K562 (cell line): ENCODE measurements at regions not wholly inside any gene's neighbourhood (a gene's known extent, or its start where the extent isn't known, plus 50 kb on each side); places are given as distances from the start of the nearest gene placed in this dataset.
"Not testable (repeated sequence)": the region's sequence is repeated elsewhere in the genome, so short reads cannot be mapped to it uniquely, and the experiment has no call there.

Experiments used
- ATAC-seq: fragments of 200-7000 bp; cut with Tn5 transposase; 3 replicates; pipeline ENCODE4 v1.9.1; 2020; ENCODE audit warnings: moderate library complexity
- BruUV-seq: library from RNA; stranded (reverse); fragments of 400-500 nt; replicated peaks from 2 replicates; lab custom pipeline; 2021; lab: Mats Ljungman, UMichigan
- CTCF ChIA-PET: fragments of 300-600 bp; formaldehyde crosslinking; extraction: SDS; loops from one replicate; lab custom pipeline; 2021; ENCODE audit warnings: low intra/inter-chr PET ratio; lab: Yijun Ruan, JAX
- POLR2A ChIA-PET: fragments of 300-600, 350-650 bp; sonication (Branson Sonifier 250); formaldehyde crosslinking; extraction: SDS; loops from one replicate; lab custom pipeline; 2021; ENCODE audit warnings: antibody characterized with exemption, inconsistent platforms; lab: Yijun Ruan, JAX
- DNase-seq, 4 experiments: peaks; one replicate each; pipeline versions ENCODE4 v3.0.0 to v3.0.0-alpha.2; 2011 to 2018; ENCODE audit warnings: low spot score in 3 of 4, mixed read lengths in 3 of 4; ENCODE audit errors: extremely low read depth in 1 of 4
- FAIRE-seq: peaks from 2 replicates; lab custom pipeline; 2011; peaks lifted over from hg19 to GRCh38; lab: Jason Lieb, UNC
- H2AFZ ChIP-seq: 2 replicates; pipeline ENCODE4 v1.6.0; 2011; ENCODE audit warnings: low read depth, low read length, control low read depth, inconsistent platforms
- H3K27ac ChIP-seq: fragments of 200-600 bp; 3 replicates; pipeline ENCODE4 v1.8.0; 2011; ENCODE audit warnings: low read depth, mild to moderate bottlenecking, control low read depth, inconsistent platforms, low read length, moderate library complexity, mixed read lengths; ENCODE audit errors: extremely low read depth
- H3K27me3 ChIP-seq, 2 experiments: fragments of 300-600 bp in 1 of 2; 2 replicates in 1 of 2; 3 replicates in 1 of 2; pipeline versions ENCODE4 v1.6.0 to v1.8.0; 2011; ENCODE audit warnings: inconsistent platforms in 2 of 2, low read length in 2 of 2, mild to moderate bottlenecking in 1 of 2, mixed read lengths in 1 of 2, moderate library complexity in 1 of 2; ENCODE audit not compliant: control insufficient read depth in 2 of 2, insufficient read depth in 2 of 2
- H3K36me3 ChIP-seq: fragments of 300-600 bp; 3 replicates; pipeline ENCODE4 v1.8.0; 2011; ENCODE audit warnings: mild to moderate bottlenecking, low read length, inconsistent platforms; ENCODE audit not compliant: control insufficient read depth, insufficient read depth
- H3K4me1 ChIP-seq, 2 experiments: fragments of 200-600 bp in 1 of 2; replicated peaks in 1 of 2; 2 replicates in 1 of 2; 3 replicates in 1 of 2; pipeline versions ENCODE4 v1.5.1 to v1.8.0; 2011; ENCODE audit warnings: inconsistent platforms in 2 of 2, low read length in 2 of 2, mild to moderate bottlenecking in 1 of 2, mixed read lengths in 1 of 2, moderate library complexity in 1 of 2; ENCODE audit not compliant: control insufficient read depth in 2 of 2, insufficient read depth in 2 of 2
- H3K4me2 ChIP-seq: 2 replicates; pipeline ENCODE4 v1.6.1; 2011; ENCODE audit warnings: low read length, control low read depth, inconsistent platforms, mixed read lengths; ENCODE audit not compliant: insufficient read depth
- H3K4me3 ChIP-seq: fragments of 200-600 bp; sonication (generic), shearing (Covaris generic); 2 replicates; pipeline ENCODE4 v1.5.1; 2016; ENCODE audit warnings: control low read depth, inconsistent platforms
- H3K79me2 ChIP-seq: fragments of 200-600 bp; 3 replicates; pipeline ENCODE4 v1.8.0; 2011; ENCODE audit warnings: low read length, inconsistent platforms; ENCODE audit not compliant: control insufficient read depth, insufficient read depth
- H3K9ac ChIP-seq, 2 experiments: 2 replicates each; pipeline versions ENCODE4 v1.6.0 to v1.6.1; 2011; ENCODE audit warnings: low read depth in 2 of 2, low read length in 2 of 2, control low read depth in 1 of 2, inconsistent platforms in 1 of 2, mild to moderate bottlenecking in 1 of 2, mixed read lengths in 1 of 2; ENCODE audit not compliant: insufficient read depth in 1 of 2
- H3K9me1 ChIP-seq: one replicate; pipeline ENCODE4 v1.6.0; 2011; ENCODE audit warnings: inconsistent platforms, mild to moderate bottlenecking, low read length, moderate library complexity; ENCODE audit not compliant: control insufficient read depth, insufficient read depth
- H3K9me3 ChIP-seq: replicated peaks from 2 replicates; pipeline ENCODE4 v1.5.1; 2011; ENCODE audit warnings: low read depth, low read length, inconsistent platforms; ENCODE audit not compliant: control insufficient read depth, insufficient read depth
- H4K20me1 ChIP-seq: replicated peaks from 2 replicates; pipeline ENCODE4 v1.6.1; 2011; ENCODE audit warnings: low read length, inconsistent platforms, mixed read lengths; ENCODE audit not compliant: control insufficient read depth, insufficient read depth
- ATF4 ChIP-seq: fragments of 450-650 bp; formaldehyde crosslinking; IDR thresholded peaks from 2 replicates; pipeline ENCODE4 v1.4.0; 2022; ENCODE audit warnings: mild to moderate bottlenecking, moderate library complexity
- L3MBTL2 ChIP-seq: fragments of 450-650 bp; IDR thresholded peaks from 2 replicates; pipeline ENCODE4 v1.6.1; 2016; ENCODE audit warnings: mild to moderate bottlenecking, moderate library complexity
- RCOR1 ChIP-seq, 2 experiments: IDR thresholded peaks; 2 replicates each; pipeline ENCODE4 v1.6.1; 2012; ENCODE audit warnings: low read depth in 2 of 2, low read length in 2 of 2, borderline replicate concordance in 1 of 2, improper control_type of control experiment in 1 of 2
- SIRT6 ChIP-seq: IDR thresholded peaks from one replicate; pipeline ENCODE4 v1.6.1; 2012; ENCODE audit warnings: low read depth, mild to moderate bottlenecking, control low read depth, inconsistent platforms, low read length, moderate library complexity
- ZNF212 ChIP-seq: fragments of 450-650 bp; formaldehyde crosslinking; IDR thresholded peaks from 2 replicates; pipeline ENCODE4 v1.4.0; 2020; ENCODE audit warnings: mild to moderate bottlenecking
- ZNF699 ChIP-seq: fragments of 250-450 bp; sonication (Bioruptor Pico); IDR thresholded peaks from 2 replicates; pipeline ENCODE4 v1.8.0; 2021; ENCODE audit warnings: mild to moderate bottlenecking, moderate library complexity; ENCODE audit not compliant: insufficient replicate concordance
- ZSCAN32 ChIP-seq: fragments of 450-650 bp; formaldehyde crosslinking; IDR thresholded peaks from 2 replicates; pipeline ENCODE4 v1.4.0; 2020; ENCODE audit warnings: mild to moderate bottlenecking, moderate library complexity
- WGBS: fragments of 100-300 bp; shearing (Covaris generic); methylation state at CpG from one replicate; pipeline ENCODE4 v1.1.6; 2016; ENCODE audit warnings: low coverage, mixed read lengths; ENCODE audit not compliant: insufficient coverage; ENCODE audit errors: missing lambda C conversion rate; 5-methylcytosine and 5-hydroxymethylcytosine counted together
- in situ Hi-C: fragments of 300-500 bp; cut with MboI; formaldehyde crosslinking; loops from 4 replicates; pipeline ENCODE4 v1.15.0; 2018; ENCODE audit warnings: inconsistent platforms, mixed read lengths
- intact Hi-C: fragments of 100-400 bp; cut with micrococcal nuclease; formaldehyde crosslinking; loops from 2 replicates; pipeline ENCODE4 v1.14.2; 2022

GRCh38 chrY:12296460-12296859 is 404.6 kb upstream of the USP9Y start (continued):
- TF ChIP-seq SIRT6 (no peak), ZNF212 (CRISPR knock-in tag) (no peak), ZNF699 (CRISPR knock-in tag) (no peak)
- TF ChIP-seq, all 486 proteins: peak for 0

GRCh38 chrY:12299796-12300195 is 401.2 kb upstream of the USP9Y start:
- FAIRE-seq, BruUV-seq, CTCF ChIA-PET, H3K27me3 ChIP-seq, DNase-seq, H3K9me3 ChIP-seq, H3K9me1 ChIP-seq, in situ Hi-C loops, H3K36me3 ChIP-seq, H3K4me1 ChIP-seq, H3K4me2 ChIP-seq, POLR2A ChIA-PET, H3K27ac ChIP-seq, H3K9ac ChIP-seq, intact Hi-C loops, ATAC-seq, H3K79me2 ChIP-seq, H4K20me1 ChIP-seq, H2AFZ ChIP-seq, H3K4me3 ChIP-seq: not testable (repeated sequence)
- no CpG with 5 or more reads among the region's 9 CpGs for WGBS

- no peak for ATAC-seq
Measured at GRCh38 chrY:12303464-12303863, 397.6 kb upstream of the USP9Y start.

More at GRCh38 chrY:12303464-12303863, 397.6 kb upstream of the USP9Y start:
- no peak overlapping the region for H3K9ac ChIP-seq
- FAIRE-seq (no peak), DNase-seq (no peak)
- H2AFZ ChIP-seq: no peak overlapping the region
- ChIA-PET POLR2A (no interaction called here), CTCF (no interaction called here)
- H3K4me1 ChIP-seq: no peaks in the 10 kb centered on the region
- H3K4me2 ChIP-seq: no peak overlapping the region
- H3K27ac ChIP-seq: no peak overlapping the region
- H3K36me3 ChIP-seq: no peaks in the 10 kb centered on the region
- no peaks in the 10 kb centered on the region for H3K79me2 ChIP-seq
- no peaks in the 10 kb centered on the region for H3K9me3 ChIP-seq
- BruUV-seq: no TSS peak
- H3K9me1 ChIP-seq: no peaks in the 10 kb centered on the region
- no peak overlapping the region for H3K4me3 ChIP-seq
- in situ Hi-C loops (no loop called here), intact Hi-C loops (no loop called here)
- H3K27me3 ChIP-seq: no peaks in the 10 kb centered on the region
- no peak for TF ChIP-seq RCOR1 (IDR thresholded peaks at IDR 0.05; ENCODE audit: borderline replicate concordance in 1 of 2, low read depth in 2 of 2, low read length in 2 of 2)
- no peak for TF ChIP-seq L3MBTL2
- no peak for TF ChIP-seq ATF4 (CRISPR knock-in tag)
- TF ChIP-seq ZSCAN32 (CRISPR knock-in tag): no peak
- no CpG with 5 or more reads among the region's 4 CpGs for WGBS
- no peaks in the 10 kb centered on the region for H4K20me1 ChIP-seq
